Gastroesophageal sphincter (tissue), 4 donors: ENCODE measurements at regions not wholly inside any gene's neighbourhood (a gene's known extent, or its start where the extent isn't known, plus 50 kb on each side); places are given as distances from the start of the nearest gene placed in this dataset.
A peak's percentile ranks its signal among the peaks of the same experiment; 100 is the strongest.

Experiments used
- ATAC-seq: fragments of 150-250 bp; one replicate; pipeline ENCODE4 v1.9.1; 2016; ENCODE audit warnings: mild to moderate bottlenecking, moderate library complexity
- H3K27ac ChIP-seq, 4 donors: fragments of 200-600 bp; sonication (generic) in 3 of 4; 1 replicate in 3 of 4; 2 replicates in 1 of 4; pipeline ENCODE4 v1.5.1; 2016 to 2019
- H3K27me3 ChIP-seq: fragments of 200-600 bp; sonication (generic); one replicate; pipeline ENCODE4 v1.5.1; 2019
- H3K36me3 ChIP-seq, 2 donors: fragments of 200-600 bp; sonication (generic); one replicate each; pipeline ENCODE4 v1.5.1; 2019; ENCODE audit warnings: control low read depth in 1 of 2
- H3K4me1 ChIP-seq, 3 donors: fragments of 200-600 bp; sonication (generic); 1 replicate in 2 of 3; 2 replicates in 1 of 3; pipeline ENCODE4 v1.5.1; 2016 to 2019; ENCODE audit warnings: control low read depth in 2 of 3
- H3K4me3 ChIP-seq, 2 donors: fragments of 200-600 bp; sonication (generic); one replicate each; pipeline ENCODE4 v1.5.1; 2019; ENCODE audit warnings: mild to moderate bottlenecking in 1 of 2, moderate library complexity in 1 of 2
- H3K9me3 ChIP-seq, 3 donors: fragments of 200-600 bp; sonication (generic); one replicate each; pipeline ENCODE4 v1.5.1; 2017 to 2019; ENCODE audit warnings: control low read depth in 2 of 3
- CTCF ChIP-seq, 4 experiments: fragments of 200-600 bp in 2 of 4; fragments of 450-650 bp in 2 of 4; sonication (generic) in 1 of 4; IDR thresholded peaks; one replicate each; pipeline ENCODE4 v1.5.1; 2017 to 2019; ENCODE audit warnings: antibody characterized with exemption in 4 of 4, mild to moderate bottlenecking in 2 of 4, moderate library complexity in 2 of 4
- EP300 ChIP-seq: sonication (generic); formaldehyde crosslinking; IDR thresholded peaks from one replicate; pipeline ENCODE4 v1.6.1; 2017; ENCODE audit warnings: antibody characterized with exemption, mild to moderate bottlenecking
- POLR2A ChIP-seq, 2 donors: fragments of 450-650 bp; IDR thresholded peaks; one replicate each; pipeline ENCODE4 v1.6.1; 2017; ENCODE audit warnings: antibody characterized with exemption in 2 of 2, mild to moderate bottlenecking in 2 of 2, moderate library complexity in 1 of 2
- POLR2AphosphoS5 ChIP-seq: sonication (generic); formaldehyde crosslinking; IDR thresholded peaks from one replicate; pipeline ENCODE4 v1.6.1; 2017; ENCODE audit warnings: antibody characterized with exemption
- WGBS, 2 donors: methylation state at CpG; one replicate each; pipeline ENCODE4 v1.1.5; 2018; ENCODE audit warnings: low coverage in 1 of 2; 5-methylcytosine and 5-hydroxymethylcytosine counted together

GRCh38 chr1:79264285-79264684 lies 257.8 kb upstream of the ADGRL4 start:
- no peaks in the 10 kb centered on the region for H3K36me3 ChIP-seq
- no peak for ATAC-seq
- no peak for TF ChIP-seq CTCF (IDR thresholded peaks at IDR 0.05)
- TF ChIP-seq POLR2A (IDR thresholded peaks at IDR 0.05), result no peak
- TF ChIP-seq POLR2AphosphoS5, result no peak
- no peak for TF ChIP-seq EP300
- H3K27ac ChIP-seq, result no peak overlapping the region
- H3K27me3 ChIP-seq, result no peaks in the 10 kb centered on the region
- WGBS, 2 donors, result 89 to 91% methylated on average over 1 of the region's 1 CpG
- no peaks in the 10 kb centered on the region for H3K9me3 ChIP-seq
- no peaks in the 10 kb centered on the region for H3K4me1 ChIP-seq
- no peak overlapping the region for H3K4me3 ChIP-seq

- TF ChIP-seq CTCF (IDR thresholded peaks at IDR 0.05) (no peak), POLR2A (IDR thresholded peaks at IDR 0.05) (no peak), EP300 (no peak), POLR2AphosphoS5 (no peak)
- no peaks in the 10 kb centered on the region for H3K27me3 ChIP-seq
- ATAC-seq, result no peak
- no peaks in the 10 kb centered on the region for H3K9me3 ChIP-seq
- no peaks in the 10 kb centered on the region for H3K36me3 ChIP-seq
- no peak overlapping the region for H3K4me3 ChIP-seq
- no peak overlapping the region for H3K27ac ChIP-seq
- no peaks in the 10 kb centered on the region for H3K4me1 ChIP-seq
- WGBS, 2 donors, result 60 to 69% methylated on average over 2 of the region's 3 CpGs
Observed at GRCh38 chr1:79262745-79263258, 256.3 kb upstream of the ADGRL4 start.

GRCh38 chr1:79259390-79260336 lies 253.1 kb upstream of the ADGRL4 start:
- no peak for ATAC-seq
- Histone ChIP-seq H3K9me3 (no peaks in the 10 kb centered on the region), H3K27me3 (no peaks in the 10 kb centered on the region), H3K36me3 (no peaks in the 10 kb centered on the region), H3K27ac (no peak overlapping the region), H3K4me1 (no peaks in the 10 kb centered on the region), H3K4me3 (no peak overlapping the region)
- WGBS, 2 donors, result 48 to 59% methylated on average over 4 to 5 of the region's 5 CpGs
- TF ChIP-seq CTCF (IDR thresholded peaks at IDR 0.05) (peak; percentile 12 to 50 (median 32)), EP300 (no peak)

- 89 to 100% methylated on average over 2 of the region's 2 CpGs for WGBS, 2 donors
- Histone ChIP-seq H3K4me1 (no peaks in the 10 kb centered on the region), H3K36me3 (no peaks in the 10 kb centered on the region), H3K27me3 (no peaks in the 10 kb centered on the region), H3K27ac (no peak overlapping the region), H3K9me3 (no peaks in the 10 kb centered on the region), H3K4me3 (no peak overlapping the region)
- TF ChIP-seq POLR2AphosphoS5 (no peak), EP300 (no peak), CTCF (IDR thresholded peaks at IDR 0.05) (no peak), POLR2A (IDR thresholded peaks at IDR 0.05) (no peak)
- no peak for ATAC-seq
Observed at GRCh38 chr1:79255421-79255820, 248.9 kb upstream of the ADGRL4 start.

- Histone ChIP-seq H3K9me3 (no peaks in the 10 kb centered on the region), H3K4me3 (no peak overlapping the region), H3K4me1 (no peaks in the 10 kb centered on the region), H3K27me3 (no peaks in the 10 kb centered on the region), H3K36me3 (no peaks in the 10 kb centered on the region), H3K27ac (no peak overlapping the region)
- WGBS, 2 donors, result 93 to 95% methylated on average over 3 of the region's 3 CpGs
- no peak for ATAC-seq
- TF ChIP-seq POLR2AphosphoS5 (no peak), EP300 (no peak), POLR2A (IDR thresholded peaks at IDR 0.05) (no peak), CTCF (IDR thresholded peaks at IDR 0.05) (no peak)
Observed at GRCh38 chr1:79252598-79252997, 246.1 kb upstream of the ADGRL4 start.
